ENCODE measurements at regions not wholly inside any gene's neighbourhood (a gene's known extent, or its start where the extent isn't known, plus 50 kb on each side); places are given as distances from the start of the nearest gene placed in this dataset.

DNA sequence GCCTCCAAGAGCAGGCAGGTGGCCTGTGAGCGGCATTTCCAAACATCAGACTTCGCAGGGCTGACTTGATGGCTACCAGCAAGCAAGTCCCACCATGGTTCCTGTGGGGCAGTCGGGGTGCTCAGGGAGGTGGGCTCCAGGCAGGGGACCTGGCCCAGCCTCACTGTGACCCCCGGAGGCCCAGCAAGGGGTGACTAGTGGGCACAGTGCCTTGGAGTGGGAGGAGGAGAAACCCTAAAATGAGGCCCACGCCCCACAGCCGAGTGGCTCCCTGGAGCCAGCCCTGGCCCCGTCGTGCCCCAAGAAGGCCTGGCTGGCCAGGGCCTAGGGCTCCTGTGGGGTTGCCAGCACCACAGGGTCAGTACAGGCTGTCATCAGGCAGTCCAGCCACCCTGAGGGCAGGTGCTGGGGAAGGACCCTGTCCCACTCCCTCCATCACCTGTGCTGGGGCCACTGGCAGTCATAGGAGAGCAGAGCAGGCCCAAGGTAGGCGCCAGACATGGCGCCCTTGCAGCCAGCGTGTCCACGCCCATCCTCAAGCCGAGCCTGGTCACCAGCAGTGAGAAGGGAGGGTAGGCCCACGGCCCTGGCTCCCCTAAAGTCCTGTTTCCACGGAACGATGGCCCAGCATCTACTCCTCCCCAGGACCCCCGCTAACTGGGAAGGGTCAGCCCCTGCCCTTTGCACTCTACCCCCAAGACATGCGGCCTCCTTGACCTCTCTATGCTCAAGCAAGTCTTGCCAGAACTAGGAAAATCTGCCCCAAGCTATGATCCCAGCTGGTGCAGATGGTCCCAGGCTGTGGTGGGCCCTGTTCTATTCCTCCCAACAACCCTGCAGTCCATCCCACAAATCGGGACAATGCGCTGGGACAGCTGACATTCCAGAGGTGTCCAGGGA is 144.2 kb upstream of the C14orf180 start:
- no peak for DNase-seq (ENCODE audit: low read depth in 4 of 4, low spot score in 1 of 4)

DNA sequence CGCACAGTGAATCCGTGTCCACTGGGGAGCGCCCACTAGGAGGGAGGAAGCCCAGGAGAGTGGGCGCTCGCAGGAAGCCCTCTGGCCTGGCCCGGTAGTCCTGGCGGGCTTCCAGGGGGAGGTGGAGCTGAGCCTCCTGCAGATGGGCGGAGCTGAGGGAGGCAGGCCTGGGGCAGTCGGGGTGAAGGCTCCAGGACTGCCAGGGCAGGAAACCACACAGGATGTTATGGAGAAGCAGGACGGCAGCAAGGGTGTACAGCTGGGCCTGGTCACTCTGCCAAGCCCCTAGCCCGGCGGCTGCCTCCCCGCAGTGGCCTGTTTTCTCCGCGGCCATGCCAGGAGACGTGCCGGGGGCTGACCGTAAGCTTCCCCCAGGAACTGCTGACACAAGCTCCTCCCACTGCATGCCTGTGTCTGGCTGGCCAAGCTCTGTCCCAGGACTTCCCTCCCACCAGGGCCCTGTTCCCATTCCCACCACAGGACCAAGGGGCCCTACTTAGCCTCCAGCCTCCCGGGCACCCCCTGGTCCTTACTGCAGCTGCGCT is 143.4 kb upstream of the C14orf180 start:
- no peak for DNase-seq (ENCODE audit: low read depth in 4 of 4, low spot score in 1 of 4)

- DNase-seq (ENCODE audit: low read depth in 4 of 4, low spot score in 1 of 4): no peak
Observed at GRCh38 chr14:104436741-104437701, 142.5 kb upstream of the C14orf180 start.

DNA sequence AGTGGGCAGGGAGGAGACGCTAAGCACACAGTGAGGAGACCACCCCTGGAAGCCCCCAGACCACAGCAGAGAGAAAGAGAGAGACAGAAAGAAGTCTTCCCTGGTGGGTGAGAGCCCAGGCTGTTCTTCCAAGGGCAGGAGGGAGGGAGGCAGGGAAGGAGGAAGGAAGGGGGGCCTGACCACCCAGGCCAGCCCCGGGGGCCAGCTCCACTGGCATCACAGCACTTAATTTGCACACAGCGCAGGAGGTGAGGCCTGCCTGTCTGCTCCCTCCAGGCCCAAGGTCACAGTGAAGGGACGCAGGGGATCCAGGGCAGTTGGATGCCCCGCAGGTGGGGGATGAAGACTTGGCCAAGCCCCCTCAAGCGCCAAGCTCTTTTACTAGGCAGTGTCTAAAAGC is 141.9 kb upstream of the C14orf180 start:
- no peak for DNase-seq (ENCODE audit: low read depth in 4 of 4, low spot score in 1 of 4)

- DNase-seq (ENCODE audit: low read depth in 4 of 4, low spot score in 1 of 4): no peak
Observed at GRCh38 chr14:104438166-104438887, 141.2 kb upstream of the C14orf180 start.

DNA sequence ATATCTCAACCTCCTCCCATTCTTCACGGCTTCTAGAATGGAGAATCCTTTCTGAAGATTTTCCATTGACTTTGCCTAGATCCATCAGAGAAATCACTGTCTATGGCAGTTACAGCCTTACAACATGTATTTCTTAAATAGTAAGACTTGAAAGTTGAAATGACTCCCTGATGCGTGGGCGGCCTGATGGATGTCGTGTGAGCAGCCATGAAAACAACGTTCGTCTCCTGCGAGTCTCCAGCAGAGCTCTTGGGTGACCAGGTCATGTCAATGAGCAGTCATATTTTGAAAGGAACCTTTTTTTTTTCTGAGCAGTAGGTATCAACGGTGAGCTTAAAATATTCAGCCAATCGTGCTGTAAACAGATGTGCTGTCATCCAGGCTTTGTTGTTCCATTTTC is 139.9 kb upstream of the C14orf180 start:
- no peak for DNase-seq (ENCODE audit: low read depth in 4 of 4, low spot score in 1 of 4)

DNA sequence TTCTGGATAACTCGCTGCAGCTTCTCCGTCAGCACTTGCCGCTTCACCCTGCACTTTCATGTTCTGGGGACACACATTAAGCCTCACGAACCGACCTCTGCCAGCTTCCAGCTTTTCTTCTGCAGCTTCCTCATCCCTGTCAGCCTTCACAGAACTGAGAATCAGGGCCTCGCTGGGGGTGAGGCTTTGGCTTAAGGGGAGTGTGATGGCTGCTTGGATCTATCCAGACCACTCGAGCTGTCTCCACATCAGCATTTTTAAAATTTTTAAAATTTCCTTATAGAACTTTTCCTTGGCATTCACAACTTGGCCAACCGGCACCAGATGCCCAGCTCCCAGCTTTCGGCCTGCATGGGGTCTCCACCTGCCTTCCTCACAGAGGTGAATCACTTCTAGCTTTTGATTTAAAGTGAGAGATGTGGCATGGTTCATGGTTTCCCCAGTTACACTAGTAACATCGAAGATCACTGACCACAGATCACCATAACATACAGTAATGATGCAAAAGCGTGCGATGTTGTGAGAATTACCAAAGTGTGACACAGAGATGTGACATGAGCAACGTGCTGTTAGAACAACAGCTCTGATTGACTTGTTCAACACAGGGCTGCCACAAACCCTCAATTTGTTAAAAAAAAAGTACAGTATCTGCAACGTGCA is 139.1 kb upstream of the C14orf180 start:
- no peak for DNase-seq (ENCODE audit: low read depth in 4 of 4, low spot score in 1 of 4)

- no peak for DNase-seq (ENCODE audit: low read depth in 4 of 4, low spot score in 1 of 4)
Observed at GRCh38 chr14:104441275-104442106, 138.1 kb upstream of the C14orf180 start.

DNA sequence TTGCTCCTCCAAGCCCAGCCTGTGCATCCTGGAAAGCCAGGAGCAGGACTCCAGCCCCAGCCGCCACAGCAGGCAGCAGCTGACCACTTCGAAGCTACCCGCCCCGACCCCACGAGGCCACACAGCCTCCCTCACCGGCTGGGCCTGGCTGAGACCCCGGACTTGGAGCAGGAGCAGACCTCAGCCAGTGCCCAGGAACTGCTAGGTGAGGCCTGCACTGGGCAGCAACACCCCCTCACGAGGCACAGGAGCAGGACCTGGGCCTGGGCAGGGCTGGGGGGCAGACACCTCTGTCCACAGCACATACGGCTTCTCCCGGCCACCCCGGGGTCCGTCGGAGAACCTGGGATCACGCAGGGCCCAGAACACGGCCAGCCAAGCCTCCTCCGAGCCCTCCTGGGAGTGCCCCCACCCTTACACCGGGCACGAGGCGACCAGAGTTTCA is 137.4 kb upstream of the C14orf180 start:
- DNase-seq (ENCODE audit: low read depth in 4 of 4, low spot score in 1 of 4): no peak

- no peak for DNase-seq (ENCODE audit: low read depth in 4 of 4, low spot score in 1 of 4)
Observed at GRCh38 chr14:104442631-104443390, 136.8 kb upstream of the C14orf180 start.

DNA sequence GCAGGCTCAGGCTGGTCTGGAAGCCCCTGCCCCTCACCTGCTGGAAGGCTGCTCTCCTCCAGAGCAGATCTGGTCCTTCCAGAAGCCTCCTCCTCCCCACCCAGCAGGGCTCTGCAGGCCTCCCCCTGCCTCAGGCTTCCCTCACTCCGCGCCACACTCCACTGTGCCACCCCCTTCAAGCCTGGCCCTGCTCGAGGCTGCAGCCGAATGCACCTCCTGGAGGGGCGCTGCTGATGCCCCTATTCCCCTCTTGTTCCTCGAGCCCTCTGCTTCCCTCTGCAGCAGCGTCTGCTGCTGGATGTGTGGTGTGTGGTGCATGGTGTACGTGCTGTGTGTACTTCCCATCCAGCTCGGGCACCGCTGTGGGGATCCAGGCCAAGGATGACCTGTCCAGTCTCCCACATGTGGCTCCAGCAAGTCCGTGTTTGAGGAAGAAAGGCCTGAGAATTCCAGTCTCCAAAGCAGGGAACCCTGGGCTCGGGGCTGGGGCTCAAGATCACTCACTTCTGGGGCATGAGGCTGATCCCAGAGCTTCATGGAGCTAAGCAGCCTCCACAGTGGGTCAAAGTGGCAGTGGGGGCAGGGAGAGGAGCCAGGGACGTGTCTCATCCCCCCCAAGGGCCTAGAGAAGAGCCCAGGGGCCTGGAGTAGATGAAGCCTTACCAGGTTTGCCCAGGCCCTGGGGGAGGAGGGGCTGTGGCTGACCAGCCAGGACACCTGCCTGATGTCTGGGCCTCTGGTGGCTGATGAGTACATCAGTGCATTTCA is 136.0 kb upstream of the C14orf180 start:
- no peak for DNase-seq (ENCODE audit: low read depth in 4 of 4, low spot score in 1 of 4)

DNA sequence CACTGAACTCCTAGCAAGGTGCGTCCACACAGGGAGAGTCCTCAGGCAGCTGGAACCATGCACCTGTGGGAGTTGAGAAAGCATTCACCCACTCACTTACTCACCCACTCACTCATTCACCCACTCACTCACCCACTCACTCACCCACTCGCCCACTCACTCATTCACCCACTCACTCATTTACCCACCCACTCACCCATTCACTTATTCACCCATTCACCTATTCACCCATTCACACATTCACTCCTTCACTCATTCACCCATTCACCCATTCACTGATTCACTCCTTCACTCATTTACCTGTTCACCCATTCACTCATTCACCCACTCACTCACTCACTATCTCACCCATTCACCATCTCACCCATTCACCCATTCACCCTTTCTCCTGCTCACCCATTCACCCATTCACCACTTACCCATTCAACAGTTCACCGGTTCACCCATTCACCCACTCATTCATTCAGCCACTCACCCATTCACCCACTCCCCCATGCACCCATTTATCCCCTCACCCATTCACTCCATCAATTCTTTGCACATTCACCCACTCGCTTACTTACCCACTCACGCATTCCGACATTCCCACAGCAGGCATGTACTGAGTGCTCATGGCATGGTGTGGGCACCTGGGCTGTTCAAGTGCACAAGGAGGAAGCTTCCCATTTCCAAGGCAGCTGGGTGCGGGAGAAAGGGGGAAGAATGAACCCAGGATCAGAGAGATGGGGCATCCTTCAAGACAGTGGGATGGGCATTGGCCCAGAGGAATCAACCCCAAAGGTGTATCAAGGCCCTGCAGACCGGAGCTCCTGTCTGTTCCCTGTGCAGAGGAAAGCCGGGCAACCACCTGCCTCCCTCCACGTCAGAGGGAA is 135.2 kb upstream of the C14orf180 start:
- DNase-seq (ENCODE audit: low read depth in 4 of 4, low spot score in 1 of 4): no peak

DNA sequence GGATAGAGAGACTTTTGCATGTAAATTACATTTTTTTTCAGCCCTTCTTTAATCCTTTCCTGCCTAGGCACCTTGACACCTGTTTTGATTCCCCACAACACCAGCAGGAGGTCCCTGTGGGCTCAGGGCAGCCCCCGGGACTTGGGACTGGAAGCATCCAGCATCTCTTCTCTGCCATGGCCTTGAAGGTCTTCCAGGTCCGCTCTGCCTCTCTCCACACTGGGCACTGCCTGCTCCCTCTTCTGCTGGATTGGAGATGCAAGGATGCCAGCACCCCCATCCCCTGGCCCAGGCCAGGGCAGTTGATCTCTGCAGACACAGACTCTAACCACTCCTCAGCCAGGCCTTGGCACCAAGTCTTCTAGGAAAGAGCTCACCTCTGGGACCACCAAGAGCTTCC is 134.5 kb upstream of the C14orf180 start:
- no peak for DNase-seq (ENCODE audit: low read depth in 4 of 4, low spot score in 1 of 4)

DNA sequence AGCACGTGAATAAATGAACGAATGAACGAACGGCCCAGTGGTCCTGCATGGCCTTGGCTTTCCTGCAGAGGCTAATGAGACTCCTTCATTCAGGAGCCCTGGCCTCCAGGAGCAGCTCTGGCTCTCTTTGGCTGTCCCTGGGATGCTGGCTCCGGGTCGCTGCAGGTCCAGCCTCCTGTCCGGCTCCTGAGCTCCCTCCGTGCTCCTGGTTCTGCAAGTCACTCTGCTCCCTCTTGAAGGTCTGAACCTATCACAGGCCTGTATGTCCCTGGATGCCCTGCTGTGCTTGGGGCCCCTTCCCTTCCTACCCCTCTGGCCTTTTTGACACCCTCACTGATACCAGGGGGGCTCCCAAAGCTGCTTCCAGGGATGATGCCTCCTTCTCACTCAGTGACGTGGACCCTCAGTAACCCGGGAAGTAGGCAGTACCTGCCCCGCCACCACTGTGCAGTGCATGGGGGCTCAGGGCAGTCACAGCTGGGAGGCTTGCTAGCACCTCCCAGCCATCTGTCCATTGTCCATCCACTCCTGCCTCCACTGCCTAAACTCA is 133.7 kb upstream of the C14orf180 start:
- DNase-seq (ENCODE audit: low read depth in 4 of 4, low spot score in 1 of 4): no peak

DNA sequence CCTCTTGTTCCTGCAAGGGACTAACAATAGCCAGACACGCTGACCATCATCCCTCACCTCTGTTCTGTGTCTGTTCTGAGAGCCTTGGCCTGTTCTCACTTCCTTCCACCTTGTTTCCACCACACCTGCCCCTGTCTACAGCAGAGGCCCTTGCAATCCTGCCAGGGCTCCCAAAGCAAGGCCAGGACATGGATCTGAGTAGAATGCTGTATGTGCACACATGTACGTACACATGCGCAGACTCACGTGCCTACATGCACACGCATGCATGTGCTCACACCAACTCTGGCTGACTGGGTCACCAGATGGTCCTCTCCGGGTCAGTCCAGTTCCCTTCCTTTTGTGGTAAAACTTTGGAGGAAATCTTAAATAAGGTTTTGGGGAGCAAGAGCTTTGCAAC is 133.0 kb upstream of the C14orf180 start:
- no peak for DNase-seq (ENCODE audit: low read depth in 4 of 4, low spot score in 1 of 4)

DNA sequence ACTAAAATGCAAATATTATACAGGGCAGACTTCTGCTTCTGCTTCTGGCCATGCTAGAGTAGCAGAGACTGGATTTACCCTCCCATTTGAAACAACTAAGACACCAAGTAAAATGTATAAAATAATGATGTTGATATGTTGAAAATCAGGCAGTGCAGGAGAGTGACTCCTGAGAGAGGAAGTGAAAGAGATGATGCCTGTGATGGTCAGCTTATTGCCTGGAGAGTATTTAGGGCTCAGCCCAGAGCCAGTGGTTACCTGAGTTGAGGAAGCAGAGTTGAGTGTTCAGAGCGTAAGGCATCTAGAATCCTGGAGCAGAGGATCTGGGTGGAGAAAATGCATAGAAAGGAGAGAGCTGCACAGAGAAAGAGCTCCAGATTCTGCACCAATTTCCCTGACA is 131.8 kb upstream of the C14orf180 start:
- no peak for DNase-seq (ENCODE audit: low read depth in 4 of 4, low spot score in 1 of 4)

GRCh38 chr14:104448321-104448720 is 131.2 kb upstream of the C14orf180 start:
- DNase-seq (ENCODE audit: low read depth in 4 of 4, low spot score in 1 of 4): no peak

Measured in stimulated activated CD4-positive, alpha-beta T cell treated with anti-CD3 and anti-CD28 coated beads, Interleukin-1b, Interleukin-23, amount 100 ng/mL, for 24 hours (primary cell).